ENCODE measurements at regions not wholly inside any gene's neighbourhood (a gene's known extent, or its start where the extent isn't known, plus 50 kb on each side); places are given as distances from the start of the nearest gene placed in this dataset.

- no peak for DNase-seq
- H3K4me3 ChIP-seq, result no peak overlapping the region
- no peaks in the 10 kb centered on the region for H3K9me3 ChIP-seq
- WGBS, 5 donors, result 70 to 83% (median 77%) methylated on average over 4 of the region's 4 CpGs
- TF ChIP-seq POLR2A (IDR thresholded peaks at IDR 0.05) (no peak), POLR2AphosphoS5 (IDR thresholded peaks at IDR 0.05) (no peak), CTCF (IDR thresholded peaks at IDR 0.05) (no peak), EP300 (IDR thresholded peaks at IDR 0.05) (no peak)
- no peaks in the 10 kb centered on the region for H3K4me1 ChIP-seq
- peaks cover 0 to 20% (median 0%) of the 10 kb centered on the region in 3 donors for H3K27me3 ChIP-seq
- no peak overlapping the region for H3K27ac ChIP-seq
- H3K36me3 ChIP-seq, result no peaks in the 10 kb centered on the region
- intact Hi-C loops (cut with DNase I; ENCODE audit: low total_unique reads), result no loop called here
Observed at GRCh38 chr20:60817891-60818290, 434.2 kb upstream of the CDH4 start.

- no peaks in the 10 kb centered on the region for H3K36me3 ChIP-seq
- H3K27ac ChIP-seq, result no peak overlapping the region
- peaks cover 0 to 35% (median 0%) of the 10 kb centered on the region in 3 donors for H3K27me3 ChIP-seq
- WGBS, 5 donors, result 12 to 26% (median 22%) methylated on average over 5 of the region's 5 CpGs
- DNase-seq, result no peak
- H3K4me1 ChIP-seq, result no peaks in the 10 kb centered on the region
- no peaks in the 10 kb centered on the region for H3K9me3 ChIP-seq
- intact Hi-C loops (cut with DNase I; ENCODE audit: low total_unique reads), result no loop called here
- TF ChIP-seq CTCF (IDR thresholded peaks at IDR 0.05) (no peak), EP300 (IDR thresholded peaks at IDR 0.05) (no peak), POLR2A (IDR thresholded peaks at IDR 0.05) (no peak), POLR2AphosphoS5 (IDR thresholded peaks at IDR 0.05) (no peak)
- no peak overlapping the region for H3K4me3 ChIP-seq
Observed at GRCh38 chr20:60819511-60819910, 432.6 kb upstream of the CDH4 start.

- Histone ChIP-seq H3K27ac (no peak overlapping the region), H3K36me3 (no peaks in the 10 kb centered on the region), H3K4me1 (no peaks in the 10 kb centered on the region), H3K27me3 (peaks cover 0 to 37% (median 0%) of the 10 kb centered on the region in 3 donors), H3K9me3 (no peaks in the 10 kb centered on the region), H3K4me3 (no peak overlapping the region)
- DNase-seq, result no peak
- no peak for TF ChIP-seq POLR2AphosphoS5 (IDR thresholded peaks at IDR 0.05)
- TF ChIP-seq CTCF (IDR thresholded peaks at IDR 0.05), result no peak
- no peak for TF ChIP-seq EP300 (IDR thresholded peaks at IDR 0.05)
- TF ChIP-seq POLR2A (IDR thresholded peaks at IDR 0.05), result no peak
- WGBS, 5 donors, result 27 to 70% (median 54%) methylated on average over 4 of the region's 4 CpGs
- intact Hi-C loops (cut with DNase I; ENCODE audit: low total_unique reads), result no loop called here
Observed at GRCh38 chr20:60820149-60820548, 431.9 kb upstream of the CDH4 start.

- peaks cover 0 to 37% (median 0%) of the 10 kb centered on the region in 3 donors for H3K27me3 ChIP-seq
- TF ChIP-seq POLR2AphosphoS5 (IDR thresholded peaks at IDR 0.05), result no peak
- no peak for TF ChIP-seq EP300 (IDR thresholded peaks at IDR 0.05)
- no peak for TF ChIP-seq CTCF (IDR thresholded peaks at IDR 0.05)
- no peak for TF ChIP-seq POLR2A (IDR thresholded peaks at IDR 0.05)
- DNase-seq, result no peak
- H3K4me1 ChIP-seq, result no peaks in the 10 kb centered on the region
- no peak overlapping the region for H3K4me3 ChIP-seq
- H3K9me3 ChIP-seq, result no peaks in the 10 kb centered on the region
- WGBS, 5 donors, result 51 to 71% (median 70%) methylated on average over 5 of the region's 5 CpGs
- no peak overlapping the region for H3K27ac ChIP-seq
- intact Hi-C loops (cut with DNase I; ENCODE audit: low total_unique reads), result no loop called here
- H3K36me3 ChIP-seq, result no peaks in the 10 kb centered on the region
Observed at GRCh38 chr20:60820918-60821317, 431.1 kb upstream of the CDH4 start.

All from stomach (tissue), 8 donors.